WERI-Rb-1 (cell line): ENCODE measurements at regions not wholly inside any gene's neighbourhood (a gene's known extent, or its start where the extent isn't known, plus 50 kb on each side); places are given as distances from the start of the nearest gene placed in this dataset.
A peak's percentile ranks its signal among the peaks of the same experiment; 100 is the strongest.

Experiments
- DNase-seq: peaks from one replicate; pipeline ENCODE4 v3.0.0-alpha.2; 2020
- H3K27ac ChIP-seq: fragments of 250-450 bp; sonication (Bioruptor Pico); 2 replicates; pipeline ENCODE4 v1.5.1; 2020; ENCODE audit warnings: mild to moderate bottlenecking, moderate library complexity
- H3K27me3 ChIP-seq: fragments of 250-450 bp; sonication (Bioruptor Pico); 2 replicates; pipeline ENCODE4 v1.5.1; 2021; ENCODE audit warnings: mild to moderate bottlenecking, low read depth, moderate library complexity; ENCODE audit not compliant: insufficient read depth, severe bottlenecking
- H3K36me3 ChIP-seq: fragments of 250-450 bp; sonication (Bioruptor Pico); 2 replicates; pipeline ENCODE4 v1.5.1; 2020; ENCODE audit warnings: mild to moderate bottlenecking, moderate library complexity
- H3K4me3 ChIP-seq: 2 replicates; pipeline ENCODE4 v1.5.1; 2011; ENCODE audit warnings: low read depth, mild to moderate bottlenecking, control low read depth, low read length
- H3K9me3 ChIP-seq: fragments of 250-450 bp; sonication (Bioruptor Pico); 2 replicates; pipeline ENCODE4 v1.5.1; 2021; ENCODE audit warnings: mild to moderate bottlenecking, moderate library complexity; ENCODE audit not compliant: severe bottlenecking
- TF ChIP-seq, protein P1 (sequence below): IDR thresholded peaks from 2 replicates; pipeline ENCODE4 v1.5.1; 2011; ENCODE audit warnings: low read depth, mild to moderate bottlenecking, control low read depth, inconsistent platforms, low read length

DNA sequence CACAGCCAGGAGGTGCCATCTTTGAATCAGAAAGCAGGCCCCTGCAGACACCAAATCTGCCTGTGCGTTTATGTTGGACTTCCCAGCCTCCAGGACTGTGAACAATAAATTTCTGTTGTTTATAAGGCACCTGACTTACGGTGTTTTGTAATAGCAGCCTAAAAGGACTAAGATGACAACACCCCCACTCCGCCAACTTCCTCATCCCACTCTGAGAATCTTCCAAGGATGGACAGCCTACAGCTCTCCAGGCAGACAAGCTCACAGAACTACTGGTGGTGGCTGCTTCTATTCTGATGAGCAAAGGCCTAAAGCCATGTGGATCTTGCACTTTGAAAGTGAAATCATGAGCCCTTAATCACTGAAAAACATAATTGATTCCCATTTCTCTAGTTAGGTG is 449.2 kb downstream of the TSHZ3 start:
- TF ChIP-seq, protein P1, sequence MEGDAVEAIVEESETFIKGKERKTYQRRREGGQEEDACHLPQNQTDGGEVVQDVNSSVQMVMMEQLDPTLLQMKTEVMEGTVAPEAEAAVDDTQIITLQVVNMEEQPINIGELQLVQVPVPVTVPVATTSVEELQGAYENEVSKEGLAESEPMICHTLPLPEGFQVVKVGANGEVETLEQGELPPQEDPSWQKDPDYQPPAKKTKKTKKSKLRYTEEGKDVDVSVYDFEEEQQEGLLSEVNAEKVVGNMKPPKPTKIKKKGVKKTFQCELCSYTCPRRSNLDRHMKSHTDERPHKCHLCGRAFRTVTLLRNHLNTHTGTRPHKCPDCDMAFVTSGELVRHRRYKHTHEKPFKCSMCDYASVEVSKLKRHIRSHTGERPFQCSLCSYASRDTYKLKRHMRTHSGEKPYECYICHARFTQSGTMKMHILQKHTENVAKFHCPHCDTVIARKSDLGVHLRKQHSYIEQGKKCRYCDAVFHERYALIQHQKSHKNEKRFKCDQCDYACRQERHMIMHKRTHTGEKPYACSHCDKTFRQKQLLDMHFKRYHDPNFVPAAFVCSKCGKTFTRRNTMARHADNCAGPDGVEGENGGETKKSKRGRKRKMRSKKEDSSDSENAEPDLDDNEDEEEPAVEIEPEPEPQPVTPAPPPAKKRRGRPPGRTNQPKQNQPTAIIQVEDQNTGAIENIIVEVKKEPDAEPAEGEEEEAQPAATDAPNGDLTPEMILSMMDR = no peak
- H3K36me3 ChIP-seq = no peaks in the 10 kb centered on the region
- H3K27me3 ChIP-seq = no peaks in the 10 kb centered on the region
- H3K4me3 ChIP-seq = no peak overlapping the region
- DNase-seq = no peak
- H3K9me3 ChIP-seq = no peaks in the 10 kb centered on the region
- no peak overlapping the region for H3K27ac ChIP-seq

DNA sequence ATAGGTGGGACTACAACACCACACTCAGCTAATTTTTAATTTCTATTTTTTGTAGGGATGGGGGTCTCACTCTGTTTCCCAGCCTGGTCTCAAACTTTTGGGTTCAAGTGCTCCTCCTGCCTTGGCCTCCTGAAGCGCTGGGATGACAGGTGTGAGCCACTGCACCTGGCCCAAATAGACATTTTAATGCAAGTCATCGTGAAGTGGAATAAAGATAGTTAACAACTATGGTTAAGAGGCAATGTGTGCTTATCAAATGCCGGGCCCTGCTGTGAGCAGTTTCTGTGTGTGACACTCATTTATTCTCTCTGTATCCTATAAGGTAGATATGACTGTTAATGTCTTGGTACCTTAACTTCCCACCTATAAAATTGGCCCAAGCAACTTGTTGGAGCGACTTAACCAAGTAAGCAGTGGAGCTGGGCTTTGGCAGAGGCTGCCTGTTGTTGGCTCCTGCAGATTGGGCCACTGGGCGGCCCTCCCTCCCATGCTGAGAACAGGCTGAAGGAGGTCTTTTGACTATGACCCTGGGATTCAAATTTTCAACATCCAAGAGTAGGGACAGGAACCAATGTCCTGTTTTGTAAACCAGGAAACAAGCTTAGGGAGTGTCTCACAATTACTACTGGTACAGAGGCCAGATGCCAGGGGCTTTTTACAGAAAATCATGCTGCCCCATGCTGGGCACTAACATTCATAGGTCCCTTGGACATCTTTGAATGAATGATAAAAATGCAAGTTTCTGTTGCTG is 450.7 kb downstream of the TSHZ3 start:
- no peak overlapping the region for H3K27ac ChIP-seq
- H3K9me3 ChIP-seq = no peaks in the 10 kb centered on the region
- no peaks in the 10 kb centered on the region for H3K36me3 ChIP-seq
- DNase-seq = no peak
- no peaks in the 10 kb centered on the region for H3K27me3 ChIP-seq
- TF ChIP-seq, protein P1 = no peak
- H3K4me3 ChIP-seq = no peak overlapping the region

DNA sequence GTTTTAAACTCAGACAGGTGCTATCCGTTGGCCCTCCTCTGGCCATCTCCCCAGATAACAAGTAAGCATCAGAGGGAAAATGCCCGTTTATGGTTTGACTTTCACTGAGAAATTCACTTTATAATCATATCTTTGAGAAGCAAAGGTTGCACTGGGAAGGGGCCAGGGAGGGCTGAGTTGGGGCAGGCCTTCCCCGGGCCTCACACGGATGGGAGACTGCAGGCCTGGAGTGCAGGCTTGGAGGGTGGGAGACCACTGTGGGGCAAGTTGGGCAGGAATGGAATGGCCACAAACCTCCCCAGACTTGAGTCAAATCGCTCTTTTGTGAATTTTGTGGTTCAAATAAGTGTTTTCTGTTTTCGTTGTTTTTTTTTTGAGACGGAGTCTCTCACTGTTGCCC is 451.7 kb downstream of the TSHZ3 start:
- Histone ChIP-seq H3K27ac (no peak overlapping the region), H3K36me3 (no peaks in the 10 kb centered on the region), H3K9me3 (no peaks in the 10 kb centered on the region), H3K4me3 (no peak overlapping the region), H3K27me3 (no peaks in the 10 kb centered on the region)
- TF ChIP-seq, protein P1 = no peak
- DNase-seq = no peak

DNA sequence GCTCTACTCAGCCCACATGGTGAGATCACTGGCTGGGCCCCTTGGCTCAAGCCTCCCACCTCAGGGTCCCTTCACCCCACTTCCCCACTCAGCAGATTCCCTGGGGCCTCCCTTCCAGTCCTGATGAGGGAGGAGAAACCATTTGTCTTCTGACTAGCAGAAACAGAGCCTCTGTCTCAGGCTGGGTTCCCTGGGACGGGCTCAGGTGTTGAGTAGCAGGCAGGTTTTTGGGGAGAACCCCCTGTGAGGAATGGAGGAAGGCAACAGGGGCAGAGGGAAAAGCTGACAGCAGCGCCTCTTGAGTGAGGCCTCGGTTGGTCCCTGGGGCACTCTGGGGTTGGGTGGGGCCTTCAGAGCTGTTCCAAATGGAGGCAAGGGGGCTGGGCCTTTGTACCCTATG is 452.2 kb downstream of the TSHZ3 start:
- no peaks in the 10 kb centered on the region for H3K36me3 ChIP-seq
- H3K9me3 ChIP-seq = no peaks in the 10 kb centered on the region
- peak overlapping the region; percentile 28 for H3K27ac ChIP-seq
- H3K4me3 ChIP-seq = no peak overlapping the region
- no peaks in the 10 kb centered on the region for H3K27me3 ChIP-seq
- TF ChIP-seq, protein P1 = no peak
- DNase-seq = no peak

DNA sequence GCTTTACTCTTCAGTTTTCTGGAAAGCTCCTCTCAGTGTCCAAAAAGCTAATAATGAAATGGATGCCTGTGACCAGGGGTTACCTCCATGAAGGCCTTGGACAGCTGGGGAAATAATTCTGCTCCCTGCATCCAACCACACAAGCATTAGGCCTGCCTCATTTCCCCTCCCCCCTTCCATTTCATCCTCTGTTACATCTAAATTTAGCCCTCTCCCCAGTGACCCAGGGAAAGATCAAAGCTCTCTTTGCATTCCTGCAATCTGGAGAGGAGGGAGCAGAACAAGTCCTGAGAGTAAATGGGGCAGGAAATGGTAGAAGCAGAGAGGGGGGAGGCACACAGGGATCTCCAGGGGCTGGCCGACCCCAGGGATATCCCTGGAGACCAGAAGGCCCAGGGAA is 452.7 kb downstream of the TSHZ3 start:
- DNase-seq = peak; percentile 42
- Histone ChIP-seq H3K4me3 (no peak overlapping the region), H3K27me3 (no peaks in the 10 kb centered on the region), H3K27ac (peak overlapping the region; percentile 28), H3K36me3 (no peaks in the 10 kb centered on the region), H3K9me3 (no peaks in the 10 kb centered on the region)
- TF ChIP-seq, protein P1 = no peak

DNA sequence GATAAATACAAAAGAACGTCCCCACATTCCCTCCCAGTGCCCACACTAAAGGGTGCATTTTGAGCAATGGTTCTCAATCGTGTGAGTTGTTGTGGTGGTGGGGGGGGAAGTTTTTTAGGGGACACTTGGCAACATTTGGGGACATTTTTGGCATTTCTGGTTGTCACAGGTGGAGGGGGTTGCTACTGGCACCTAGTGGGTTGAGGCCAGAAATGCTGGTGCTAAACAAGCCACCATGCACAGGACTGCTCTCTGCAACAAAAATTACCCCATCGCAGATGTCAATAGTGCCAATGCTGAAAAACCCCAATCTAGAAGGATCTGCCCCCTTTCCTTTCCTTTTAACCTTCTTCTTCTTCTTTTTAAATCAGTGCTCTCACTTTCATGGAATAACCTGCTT is 453.3 kb downstream of the TSHZ3 start:
- DNase-seq = no peak
- Histone ChIP-seq H3K9me3 (no peaks in the 10 kb centered on the region), H3K4me3 (no peak overlapping the region), H3K27me3 (no peaks in the 10 kb centered on the region), H3K27ac (peak overlapping the region; percentile 28; the same call in 1 of the 2 replicates), H3K36me3 (no peaks in the 10 kb centered on the region)
- TF ChIP-seq, protein P1 = peak; percentile 58
